Fibroblast of lung (primary cell): ENCODE measurements at regions not wholly inside any gene's neighbourhood (a gene's known extent, or its start where the extent isn't known, plus 50 kb on each side); places are given as distances from the start of the nearest gene placed in this dataset.

Experiments used
- CTCF ChIP-seq, 2 donors: IDR thresholded peaks in 1 of 2; conservative IDR thresholded peaks in 1 of 2; 1 replicate in 1 of 2; 2 replicates in 1 of 2; pipeline ENCODE4 v1.5.1; 2011 to 2012; ENCODE audit warnings: low read length in 2 of 2, control low read depth in 1 of 2, inconsistent platforms in 1 of 2, low read depth in 1 of 2, mild to moderate bottlenecking in 1 of 2
- EZH2 ChIP-seq: IDR thresholded peaks from 2 replicates; pipeline ENCODE4 v1.5.1; 2012; ENCODE audit warnings: low read length, control low read depth, mild to moderate bottlenecking; ENCODE audit errors: missing control alignments

- TF ChIP-seq CTCF (conservative IDR thresholded peaks at IDR 0.05 in 1 of 2, IDR thresholded peaks at IDR 0.05 in 1 of 2; ENCODE audit: low read depth in 1 of 2, low read length in 2 of 2) (no peak), EZH2 (no peak)
Observed at GRCh38 chr7:79624336-79624735, 170.9 kb upstream of the MAGI2 start.
